Esophagus muscularis mucosa (tissue), 4 donors: ENCODE measurements at regions not wholly inside any gene's neighbourhood (a gene's known extent, or its start where the extent isn't known, plus 50 kb on each side); places are given as distances from the start of the nearest gene placed in this dataset.
"Not testable (repeated sequence)": the region's sequence is repeated elsewhere in the genome, so short reads cannot be mapped to it uniquely, and the experiment has no call there.

ENCODE experiments used
- DNase-seq: peaks from one replicate; pipeline ENCODE4 v3.0.0-alpha.2; 2017; ENCODE audit errors: extremely low spot score
- H3K27ac ChIP-seq, 4 donors: fragments of 200-600 bp; sonication (generic); replicated peaks in 1 of 4; 1 replicate in 3 of 4; 2 replicates in 1 of 4; pipeline ENCODE4 v1.5.1; 2016 to 2019; ENCODE audit warnings: mild to moderate bottlenecking in 1 of 4
- H3K27me3 ChIP-seq, 4 donors: fragments of 200-600 bp; sonication (generic); one replicate each; pipeline versions ENCODE4 v1.5.1 to v1.6.0; 2016 to 2019
- H3K36me3 ChIP-seq, 4 donors: fragments of 200-600 bp; sonication (generic); one replicate each; pipeline ENCODE4 v1.5.1; 2016 to 2019
- H3K4me1 ChIP-seq, 4 donors: fragments of 200-600 bp; sonication (generic); one replicate each; pipeline ENCODE4 v1.5.1; 2016 to 2019
- H3K4me3 ChIP-seq, 4 donors: fragments of 200-600 bp; sonication (generic); 1 replicate in 2 of 4; 2 replicates in 2 of 4; pipeline ENCODE4 v1.5.1; 2016 to 2019; ENCODE audit warnings: mild to moderate bottlenecking in 4 of 4, moderate library complexity in 1 of 4
- H3K9me3 ChIP-seq, 4 donors: fragments of 200-600 bp; sonication (generic); 1 replicate in 3 of 4; 2 replicates in 1 of 4; pipeline ENCODE4 v1.5.1; 2016 to 2019
- CTCF ChIP-seq, 3 experiments: fragments of 200-600 bp in 2 of 3; fragments of 450-650 bp in 1 of 3; sonication (generic) in 2 of 3; IDR thresholded peaks; one replicate each; pipeline ENCODE4 v1.5.1; 2017 to 2019; ENCODE audit warnings: antibody characterized with exemption in 3 of 3, mild to moderate bottlenecking in 2 of 3, moderate library complexity in 1 of 3
- EP300 ChIP-seq: sonication (generic); formaldehyde crosslinking; IDR thresholded peaks from one replicate; pipeline ENCODE4 v1.6.1; 2017; ENCODE audit warnings: antibody characterized with exemption
- POLR2A ChIP-seq: fragments of 450-650 bp; IDR thresholded peaks from one replicate; pipeline ENCODE4 v1.6.1; 2017; ENCODE audit warnings: antibody characterized with exemption, moderate library complexity, mild to moderate bottlenecking, low read depth
- POLR2AphosphoS5 ChIP-seq, 2 donors: sonication (generic); formaldehyde crosslinking; IDR thresholded peaks; one replicate each; pipeline ENCODE4 v1.6.1; 2017; ENCODE audit warnings: antibody characterized with exemption in 2 of 2
- WGBS: methylation state at CpG from one replicate; pipeline ENCODE4 v1.1.5; 2018; 5-methylcytosine and 5-hydroxymethylcytosine counted together
- intact Hi-C: fragments of 100-400 bp; cut with DNase I; formaldehyde crosslinking; loops from one replicate; pipeline ENCODE4 v1.15.1; 2023

GRCh38 chr12:61563665-61564450 lies 696.3 kb upstream of the USP15 start:
- no peak overlapping the region for H3K27ac ChIP-seq
- H3K9me3 ChIP-seq = no peaks in the 10 kb centered on the region
- no peaks in the 10 kb centered on the region for H3K27me3 ChIP-seq
- no peak for TF ChIP-seq EP300
- no peak for TF ChIP-seq POLR2AphosphoS5 (IDR thresholded peaks at IDR 0.05)
- TF ChIP-seq POLR2A = no peak
- no peak for TF ChIP-seq CTCF (IDR thresholded peaks at IDR 0.05)
- no peak for DNase-seq
- peaks cover 0 to 3% (median 0%) of the 10 kb centered on the region in 4 donors for H3K4me1 ChIP-seq
- H3K36me3 ChIP-seq = no peaks in the 10 kb centered on the region
- WGBS = 44% methylated on average over 2 of the region's 2 CpGs
- H3K4me3 ChIP-seq = no peak overlapping the region
- intact Hi-C loops = no loop called here

- Histone ChIP-seq H3K27ac (no peak overlapping the region), H3K4me1 (peaks cover 0 to 3% (median 0%) of the 10 kb centered on the region in 4 donors), H3K9me3 (no peaks in the 10 kb centered on the region), H3K36me3 (no peaks in the 10 kb centered on the region), H3K4me3 (no peak overlapping the region), H3K27me3 (no peaks in the 10 kb centered on the region)
- no peak for TF ChIP-seq POLR2AphosphoS5 (IDR thresholded peaks at IDR 0.05)
- TF ChIP-seq EP300 = no peak
- intact Hi-C loops = no loop called here
- no peak for DNase-seq
- 50% methylated on average over 3 of the region's 3 CpGs for WGBS
Measured at GRCh38 chr12:61564466-61564865, 695.7 kb upstream of the USP15 start.

GRCh38 chr12:61566183-61566582 lies 694.0 kb upstream of the USP15 start:
- peaks cover 0 to 3% (median 0%) of the 10 kb centered on the region in 4 donors for H3K4me1 ChIP-seq
- WGBS = 83% methylated on average over 2 of the region's 2 CpGs
- no peaks in the 10 kb centered on the region for H3K27me3 ChIP-seq
- H3K4me3 ChIP-seq = no peak overlapping the region
- no peaks in the 10 kb centered on the region for H3K36me3 ChIP-seq
- H3K9me3 ChIP-seq = no peaks in the 10 kb centered on the region
- H3K27ac ChIP-seq = no peak overlapping the region
- intact Hi-C loops = no loop called here
- DNase-seq = no peak
- TF ChIP-seq CTCF (IDR thresholded peaks at IDR 0.05) (no peak), POLR2A (no peak), EP300 (no peak), POLR2AphosphoS5 (IDR thresholded peaks at IDR 0.05) (no peak)

- no peak overlapping the region for H3K4me3 ChIP-seq
- TF ChIP-seq POLR2AphosphoS5 (IDR thresholded peaks at IDR 0.05) = no peak
- no peak for TF ChIP-seq EP300
- no peak for TF ChIP-seq POLR2A
- TF ChIP-seq CTCF (IDR thresholded peaks at IDR 0.05) = no peak
- no peaks in the 10 kb centered on the region for H3K27me3 ChIP-seq
- no peaks in the 10 kb centered on the region for H3K36me3 ChIP-seq
- no peaks in the 10 kb centered on the region for H3K9me3 ChIP-seq
- intact Hi-C loops = no loop called here
- 63% methylated on average over 3 of the region's 3 CpGs for WGBS
- H3K4me1 ChIP-seq = no peaks in the 10 kb centered on the region
- no peak overlapping the region for H3K27ac ChIP-seq
- DNase-seq = no peak
Measured at GRCh38 chr12:61574339-61574738, 685.9 kb upstream of the USP15 start.

GRCh38 chr12:61584943-61585342 lies 675.3 kb upstream of the USP15 start:
- H3K27ac ChIP-seq = no peak overlapping the region
- H3K9me3 ChIP-seq = peaks cover 0 to 10% (median 7%) of the 10 kb centered on the region in 4 donors
- H3K4me3 ChIP-seq = no peak overlapping the region
- peaks cover 0 to 3% (median 2%) of the 10 kb centered on the region in 4 donors for H3K4me1 ChIP-seq
- TF ChIP-seq CTCF (IDR thresholded peaks at IDR 0.05) = no peak
- TF ChIP-seq POLR2AphosphoS5 (IDR thresholded peaks at IDR 0.05) = no peak
- TF ChIP-seq POLR2A = no peak
- no peak for TF ChIP-seq EP300
- H3K36me3 ChIP-seq = no peaks in the 10 kb centered on the region
- intact Hi-C loops = no loop called here
- no peaks in the 10 kb centered on the region for H3K27me3 ChIP-seq
- DNase-seq = no peak
- WGBS = 90% methylated on average over 1 of the region's 1 CpG

GRCh38 chr12:61590864-61591263 lies 669.3 kb upstream of the USP15 start:
- intact Hi-C loops = not testable (repeated sequence)

More at GRCh38 chr12:61590864-61591263, 669.3 kb upstream of the USP15 start:
- H3K27ac ChIP-seq, H3K36me3 ChIP-seq, H3K27me3 ChIP-seq, DNase-seq, H3K4me3 ChIP-seq, H3K4me1 ChIP-seq: not testable (repeated sequence)
- peaks cover 0 to 26% (median 24%) of the 10 kb centered on the region in 4 donors for H3K9me3 ChIP-seq
